ENCODE measurements at regions not wholly inside any gene's neighbourhood (a gene's known extent, or its start where the extent isn't known, plus 50 kb on each side); places are given as distances from the start of the nearest gene placed in this dataset.
"Not testable (repeated sequence)": the region's sequence is repeated elsewhere in the genome, so short reads cannot be mapped to it uniquely, and the experiment has no call there.

DNA sequence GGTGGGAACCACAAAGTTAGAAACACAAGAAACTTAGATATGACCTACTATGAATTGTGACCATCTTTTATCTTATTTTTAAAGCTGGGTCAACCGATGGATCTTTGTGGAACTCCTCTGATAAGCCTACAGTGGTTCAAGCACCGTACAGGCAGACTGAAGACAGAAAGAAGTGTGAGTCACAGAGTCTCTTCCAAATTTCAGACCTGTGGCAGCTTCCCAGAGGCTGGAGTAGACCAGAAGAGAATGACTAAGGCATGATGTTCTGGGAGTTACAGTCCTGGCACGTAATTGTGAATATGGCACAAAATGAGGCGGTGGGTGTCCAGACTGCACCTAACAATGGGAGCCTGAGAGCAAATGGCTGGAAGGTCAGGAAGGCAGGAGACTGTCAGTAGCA is 70.0 kb downstream of the LMO4 start:
- no peak for DNase-seq

GRCh38 chr1:87399264-87399663 is 70.6 kb downstream of the LMO4 start:
- peak; percentile 72 for DNase-seq

DNA sequence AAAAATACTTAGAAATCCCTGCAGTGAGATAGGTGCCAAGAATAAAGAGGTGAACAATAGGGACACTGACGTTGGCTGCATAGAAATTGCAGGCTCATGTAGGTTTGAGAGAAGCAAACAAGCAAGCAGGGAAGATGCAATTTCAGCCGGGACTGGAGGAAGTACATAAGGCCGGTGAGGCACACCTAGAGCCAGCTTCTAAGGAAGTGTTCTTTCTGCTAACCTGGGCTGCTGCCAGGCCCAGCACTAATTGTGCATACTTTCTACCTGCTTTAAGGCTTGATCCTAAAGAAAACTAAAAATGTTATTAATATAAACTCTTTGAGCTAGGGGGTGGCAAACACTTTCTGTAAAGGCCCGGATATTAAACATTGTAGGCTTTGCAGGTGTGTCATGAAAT is 71.0 kb downstream of the LMO4 start:
- DNase-seq: peak; percentile 68

DNA sequence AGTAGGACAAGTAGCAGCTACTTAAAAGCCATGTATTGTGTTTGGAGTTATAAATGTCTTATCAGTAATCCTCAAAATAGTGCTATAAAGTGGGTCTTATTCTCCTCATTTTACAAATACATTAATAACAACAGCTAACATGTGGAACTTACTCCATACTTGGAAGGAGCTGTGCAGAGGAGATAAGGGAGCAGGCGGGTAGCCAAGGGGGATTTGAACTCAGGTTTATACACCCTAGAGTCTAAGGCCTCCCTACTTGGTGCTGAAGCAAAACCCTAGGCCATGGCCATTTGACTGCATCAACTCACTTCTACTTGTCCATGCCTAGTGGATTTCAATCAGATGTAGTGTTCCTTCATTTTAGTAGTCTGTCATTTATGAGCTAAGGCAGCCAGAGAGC is 72.1 kb downstream of the LMO4 start:
- no peak for DNase-seq

DNA sequence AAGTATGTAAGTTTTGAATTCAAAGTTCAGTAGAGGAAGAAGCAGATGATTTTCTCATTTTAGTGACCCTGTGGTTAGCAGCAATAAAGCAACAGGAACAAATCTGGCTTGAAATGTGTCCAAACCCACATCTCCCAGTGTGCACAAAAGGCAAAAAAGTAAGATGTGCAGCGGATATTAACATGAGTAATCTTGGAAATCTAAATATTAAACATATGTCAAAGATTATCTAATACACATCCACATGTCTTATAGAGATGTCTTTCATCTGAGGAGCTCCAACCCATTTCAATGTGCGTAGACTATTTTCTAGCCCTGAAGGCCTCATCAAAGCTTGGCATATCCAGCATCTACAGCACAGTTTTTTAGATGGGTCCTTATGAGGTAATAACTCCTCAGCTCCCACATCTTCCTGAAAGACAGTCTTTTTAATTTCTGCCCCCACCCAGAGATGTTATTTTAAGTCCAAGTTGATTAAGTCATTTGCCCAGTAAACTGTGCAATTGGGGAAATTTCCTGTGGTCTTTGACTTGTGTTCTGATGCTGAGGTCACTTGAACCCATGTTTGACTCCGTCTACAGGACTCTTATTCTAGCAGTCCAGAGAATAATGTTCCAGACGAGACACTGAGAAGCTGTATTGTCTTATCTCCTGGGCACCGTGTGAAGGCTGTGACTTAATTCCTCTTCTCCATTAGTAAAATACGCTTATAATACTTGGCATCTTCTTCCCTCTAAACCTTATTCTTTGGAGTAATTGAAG is 73.7 kb downstream of the LMO4 start:
- no peak for DNase-seq

GRCh38 chr1:87403061-87403820 is 74.6 kb downstream of the LMO4 start:
- no peak for DNase-seq

DNA sequence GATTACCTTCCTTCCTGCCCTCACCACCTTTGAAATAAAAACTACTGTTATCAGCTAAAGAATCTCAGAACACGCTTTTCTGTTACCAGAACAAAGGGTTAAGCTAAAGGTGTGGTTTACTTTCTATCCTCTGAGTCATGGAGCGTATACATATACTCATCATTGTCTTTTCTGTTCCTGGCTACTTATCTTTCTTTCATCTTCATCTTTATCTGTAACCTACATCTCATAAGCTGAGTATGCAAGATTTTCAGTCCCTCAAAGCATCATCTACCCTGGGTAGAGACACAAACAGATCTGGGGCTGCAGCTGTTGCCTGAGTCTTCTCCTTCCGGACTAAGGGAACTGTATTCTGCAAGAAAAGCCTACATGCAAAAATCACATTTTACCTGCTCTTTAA is 75.6 kb downstream of the LMO4 start:
- no peak for DNase-seq

GRCh38 chr1:87408665-87409248 is 80.1 kb downstream of the LMO4 start:
- no peak for DNase-seq

GRCh38 chr1:87410776-87411480 is 82.2 kb downstream of the LMO4 start:
- DNase-seq: peak; percentile 30

DNA sequence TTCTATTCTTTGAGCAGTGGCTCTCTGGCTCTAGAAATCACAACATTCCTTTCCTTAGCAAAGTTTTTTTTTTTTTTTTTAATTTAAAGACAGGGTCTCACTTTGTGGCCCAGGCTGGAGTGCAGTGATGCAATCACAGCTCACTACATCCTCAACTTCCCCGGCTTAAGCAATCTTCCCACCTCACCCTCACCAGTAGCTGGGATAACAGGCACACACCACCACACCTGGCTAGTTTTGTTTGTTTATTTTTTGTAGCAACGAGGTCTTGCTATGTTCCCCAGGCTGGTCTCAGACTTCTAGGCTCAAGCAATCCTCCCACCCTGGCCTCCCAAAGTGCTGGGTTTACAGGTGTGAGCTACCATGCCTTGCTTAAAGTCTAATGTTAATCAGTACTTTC is 85.2 kb downstream of the LMO4 start:
- not testable (repeated sequence) for DNase-seq

GRCh38 chr1:87418048-87418447 is 89.4 kb downstream of the LMO4 start:
- DNase-seq: no peak

DNA sequence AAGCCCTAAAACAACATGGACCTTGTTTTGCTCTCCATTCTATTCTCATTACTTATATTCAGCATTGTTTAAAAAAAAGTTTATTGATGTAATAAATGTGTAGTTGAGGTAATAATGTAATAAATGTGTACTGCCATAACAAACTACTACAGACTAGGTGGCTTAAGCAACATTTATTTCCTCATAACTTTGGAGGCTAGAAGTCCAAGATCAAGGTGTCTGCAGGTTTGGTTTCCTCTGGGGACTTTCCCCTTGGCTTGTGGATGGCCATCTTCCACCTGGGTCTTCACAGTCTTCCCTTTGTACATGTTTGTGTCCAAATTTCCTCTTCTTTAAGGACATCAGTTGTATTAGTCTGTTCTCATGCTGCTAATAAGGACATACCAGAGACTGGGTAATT is 93.1 kb downstream of the LMO4 start:
- no peak for DNase-seq

GRCh38 chr1:87424541-87424940 is 95.9 kb downstream of the LMO4 start:
- DNase-seq: no peak

DNA sequence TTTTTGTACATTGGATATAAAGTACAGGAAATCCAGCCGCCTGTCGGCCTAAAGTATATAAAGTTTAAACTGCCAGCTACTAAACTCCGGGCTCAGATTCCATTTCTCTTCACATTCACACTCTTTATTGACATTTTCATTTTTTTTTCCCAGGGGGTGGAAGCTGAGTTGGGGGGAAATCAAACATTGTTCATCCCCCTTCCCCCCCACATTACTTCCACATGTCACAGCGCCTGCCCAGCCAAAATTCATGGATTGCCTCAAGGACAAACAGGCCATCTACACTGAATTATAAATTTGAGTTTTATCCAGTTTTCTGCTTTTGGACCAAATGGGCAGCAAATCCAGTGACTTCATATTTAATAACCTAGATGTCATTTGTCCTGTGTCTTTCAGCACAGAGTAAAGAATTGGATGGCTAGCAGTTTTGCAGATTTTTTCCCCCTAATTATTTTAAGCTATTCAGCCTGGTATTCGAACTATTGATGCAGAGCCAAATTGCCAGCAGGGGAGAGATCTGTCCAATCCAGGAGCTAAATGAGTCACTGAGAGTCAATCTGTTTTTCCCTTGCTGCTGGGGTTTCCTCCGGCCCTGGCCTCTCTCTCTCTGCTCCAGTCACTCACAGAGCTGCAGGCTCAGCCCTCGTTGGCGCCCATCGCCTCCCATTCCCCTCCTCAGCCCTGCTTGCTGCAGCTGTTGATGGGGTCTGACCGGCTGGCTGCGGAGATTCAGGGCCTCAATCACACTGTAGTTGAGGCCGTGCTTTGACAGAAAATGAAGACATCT is 98.0 kb downstream of the LMO4 start:
- no peak for DNase-seq

GRCh38 chr1:87428367-87428766 is 99.7 kb downstream of the LMO4 start:
- DNase-seq: no peak

GRCh38 chr1:87428883-87429282 is 100.2 kb downstream of the LMO4 start:
- DNase-seq: no peak

- no peak for DNase-seq
These were observed 104.0 kb downstream of the LMO4 start for GRCh38 chr1:87432685-87433084.

- DNase-seq: not testable (repeated sequence)
These were observed 104.4 kb downstream of the LMO4 start for GRCh38 chr1:87433101-87433500.

GRCh38 chr1:87435484-87435883 is 106.8 kb downstream of the LMO4 start:
- DNase-seq: no peak

- DNase-seq: not testable (repeated sequence)
These were observed 107.4 kb downstream of the LMO4 start for GRCh38 chr1:87436115-87436514.

- no peak for DNase-seq
These were observed 107.9 kb downstream of the LMO4 start for GRCh38 chr1:87436534-87436933.

GRCh38 chr1:87437663-87438295 is 109.1 kb downstream of the LMO4 start:
- DNase-seq: peak; percentile 9
